NCI-H2081 treated with DMSO at 0.1 percent for 48 hours (cell line): ENCODE measurements at regions not wholly inside any gene's neighbourhood (a gene's known extent, or its start where the extent isn't known, plus 50 kb on each side); places are given as distances from the start of the nearest gene placed in this dataset.
A peak's percentile ranks its signal among the peaks of the same experiment; 100 is the strongest.
"Not testable (repeated sequence)": the region's sequence is repeated elsewhere in the genome, so short reads cannot be mapped to it uniquely, and the experiment has no call there.

Experiments
- DNase-seq: peaks from one replicate; lab custom pipeline; 2025; lab: John Stamatoyannopoulos, UW

DNA sequence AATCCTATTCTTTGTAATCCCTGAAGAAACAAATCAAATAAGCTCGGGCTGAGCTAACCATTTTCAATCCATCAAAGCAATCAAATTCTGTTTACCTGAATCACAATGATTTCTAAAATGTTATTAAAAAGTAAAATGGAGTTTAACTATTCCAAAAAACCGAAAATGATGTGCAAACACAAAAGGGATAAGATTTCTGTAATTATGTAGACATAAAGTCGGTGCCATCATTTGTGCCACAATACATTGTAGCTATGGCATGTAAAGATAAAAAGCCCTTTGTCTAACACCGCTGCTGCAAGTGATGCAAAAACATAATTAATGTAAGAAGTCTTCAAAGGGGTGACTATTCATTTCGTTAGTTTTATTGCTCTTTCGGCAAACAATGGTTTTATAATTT lies 125.1 kb upstream of the FAM204A start:
- no peak for DNase-seq

DNA sequence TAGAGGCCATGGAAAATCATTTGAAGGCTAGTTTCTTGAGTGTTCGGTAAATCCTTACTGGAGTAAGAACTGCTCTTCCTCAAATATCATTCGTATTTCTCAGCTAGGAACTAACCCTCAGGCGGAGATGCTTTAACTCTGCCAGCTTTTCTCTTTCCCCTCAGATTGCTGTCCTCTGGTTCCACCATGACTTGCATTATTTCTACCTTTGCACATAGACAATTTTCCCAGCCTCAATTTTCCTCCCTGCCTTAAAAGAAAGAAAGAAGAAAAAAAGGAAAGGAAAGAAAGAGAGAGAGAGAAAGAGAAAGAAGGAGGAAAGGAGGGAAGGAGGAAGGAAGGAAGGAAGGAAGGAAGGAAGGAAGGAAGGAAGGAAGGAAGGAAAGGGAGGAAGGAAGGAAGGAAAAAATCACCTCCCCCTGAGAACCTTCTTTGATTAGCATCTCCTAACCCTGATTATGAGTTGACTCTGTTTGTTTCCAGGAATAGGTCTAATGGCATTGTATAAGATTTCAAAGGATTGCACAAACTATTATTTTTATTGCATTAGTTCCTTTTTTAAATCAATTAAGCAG lies 123.3 kb upstream of the FAM204A start:
- no peak for DNase-seq

DNA sequence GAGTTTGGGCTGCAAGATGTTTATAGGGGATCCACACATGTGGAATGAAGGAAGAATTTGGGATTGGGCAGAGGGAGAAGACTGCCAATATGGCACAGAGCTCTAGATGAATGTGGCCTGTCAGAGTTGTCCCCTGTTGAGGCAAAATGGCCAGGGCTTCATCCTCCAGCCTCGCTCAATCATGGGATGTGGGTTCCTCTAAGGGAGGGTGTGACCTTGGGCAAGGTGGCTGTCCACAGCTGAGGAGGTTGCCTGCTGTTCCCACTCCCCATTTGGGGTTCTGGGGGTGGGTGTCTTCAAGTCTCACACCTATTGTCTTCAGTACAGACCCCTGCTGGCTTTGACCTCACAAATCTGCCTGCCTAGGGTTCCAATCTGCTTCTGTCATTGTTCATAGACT lies 121.6 kb upstream of the FAM204A start:
- no peak for DNase-seq

DNA sequence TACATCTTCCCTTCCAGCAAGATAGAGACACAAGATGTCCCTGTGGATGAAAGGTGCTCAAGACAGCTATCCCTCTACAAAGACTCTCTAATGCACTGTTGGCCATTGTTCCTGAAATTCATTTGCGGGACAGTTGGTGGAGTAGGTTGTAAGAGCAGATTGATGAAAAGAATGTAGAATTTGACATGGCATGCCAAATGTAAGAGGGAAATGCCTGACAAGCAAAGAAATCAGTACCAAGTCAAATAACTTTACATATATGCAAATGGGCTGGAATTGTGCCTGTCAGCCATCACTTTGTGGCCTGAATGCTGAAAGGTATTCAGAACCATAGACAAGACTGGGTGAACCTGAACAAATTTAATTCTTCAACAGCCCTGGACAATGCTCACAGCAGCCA lies 120.3 kb upstream of the FAM204A start:
- DNase-seq, result no peak

DNA sequence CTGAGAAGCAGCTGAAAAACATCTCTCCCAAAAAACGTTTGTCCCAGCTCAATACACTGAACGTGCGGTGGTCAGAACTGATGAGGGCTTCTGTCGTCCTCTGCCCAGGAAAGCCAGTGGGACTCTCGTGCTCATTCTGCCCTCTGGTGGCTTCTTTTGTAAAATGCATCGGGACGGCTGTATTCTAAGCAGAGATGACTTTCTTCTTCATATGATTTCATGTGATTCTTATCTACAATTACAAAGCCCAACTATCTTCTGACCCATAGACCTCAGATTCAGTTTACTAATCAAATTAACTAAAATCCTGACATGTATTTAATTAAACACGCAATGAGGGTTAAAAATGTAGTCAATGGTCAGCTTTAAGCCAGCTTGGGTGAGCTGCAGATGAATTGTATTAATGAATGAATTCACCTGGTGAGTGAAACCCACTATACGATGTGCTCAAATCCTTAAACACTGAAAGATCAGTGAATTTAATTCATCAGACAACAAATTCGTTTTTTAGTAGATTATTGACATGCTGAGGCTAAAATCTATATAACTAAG lies 117.6 kb upstream of the FAM204A start:
- DNase-seq, result peak; percentile 2

DNA sequence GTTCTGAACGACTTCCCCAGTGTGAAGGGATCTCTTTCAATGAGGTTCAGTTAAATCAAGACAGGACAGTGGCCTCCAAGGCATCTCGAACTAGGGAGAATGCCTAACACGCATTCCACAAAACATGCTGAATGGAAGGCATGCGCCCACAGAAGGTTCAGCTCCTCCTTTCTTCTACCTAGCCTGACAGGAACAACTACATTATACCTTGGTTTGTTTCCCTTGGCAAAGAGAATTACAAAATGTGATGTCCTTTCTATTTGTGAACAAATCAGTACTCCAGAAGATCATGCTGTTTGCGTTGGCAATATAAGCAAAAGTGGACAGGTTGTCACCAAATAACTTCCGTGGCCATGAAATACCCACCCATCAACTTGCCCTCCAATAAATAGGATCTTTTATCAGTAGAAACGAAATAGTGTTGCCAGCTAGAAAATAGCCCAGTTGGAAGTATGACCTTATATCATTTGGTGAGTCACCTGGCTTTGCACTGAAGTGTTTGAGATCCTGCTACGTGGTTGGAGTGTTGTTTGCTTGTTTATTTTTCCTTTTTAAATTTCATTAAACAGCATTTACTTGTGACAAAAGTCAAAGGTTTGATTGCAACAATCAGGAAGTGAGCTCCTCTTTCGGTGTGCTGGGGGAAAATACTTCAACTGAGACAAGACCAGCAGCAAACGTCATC lies 117.0 kb upstream of the FAM204A start:
- no peak for DNase-seq

DNA sequence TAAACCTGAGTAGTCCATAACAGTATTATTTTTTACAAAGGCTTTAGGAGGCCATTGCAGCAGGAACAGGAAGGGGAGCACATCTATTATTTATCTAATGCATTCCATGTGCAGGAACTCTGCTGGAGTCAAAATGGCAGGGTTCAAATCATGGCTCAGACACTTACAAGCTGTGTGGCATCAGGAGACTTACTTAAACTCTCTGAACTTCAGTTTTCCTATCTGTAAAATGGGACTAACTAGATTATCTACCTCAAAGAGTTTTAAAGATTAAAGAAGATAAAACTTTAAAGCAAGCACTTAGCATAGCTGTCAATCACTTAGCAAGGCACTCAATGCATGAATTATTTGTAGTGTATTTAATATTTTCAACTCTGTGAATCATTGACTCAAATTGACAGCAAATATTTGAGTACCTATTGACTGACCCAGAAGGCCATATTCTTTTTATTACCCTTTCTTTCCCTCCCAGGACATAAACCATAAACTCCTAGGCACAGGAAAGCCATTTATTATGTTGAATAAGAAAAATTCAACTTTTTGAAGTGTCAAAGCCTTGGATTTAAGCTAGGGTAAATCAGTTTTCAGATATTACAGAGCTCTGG lies 115.8 kb upstream of the FAM204A start:
- no peak for DNase-seq

DNA sequence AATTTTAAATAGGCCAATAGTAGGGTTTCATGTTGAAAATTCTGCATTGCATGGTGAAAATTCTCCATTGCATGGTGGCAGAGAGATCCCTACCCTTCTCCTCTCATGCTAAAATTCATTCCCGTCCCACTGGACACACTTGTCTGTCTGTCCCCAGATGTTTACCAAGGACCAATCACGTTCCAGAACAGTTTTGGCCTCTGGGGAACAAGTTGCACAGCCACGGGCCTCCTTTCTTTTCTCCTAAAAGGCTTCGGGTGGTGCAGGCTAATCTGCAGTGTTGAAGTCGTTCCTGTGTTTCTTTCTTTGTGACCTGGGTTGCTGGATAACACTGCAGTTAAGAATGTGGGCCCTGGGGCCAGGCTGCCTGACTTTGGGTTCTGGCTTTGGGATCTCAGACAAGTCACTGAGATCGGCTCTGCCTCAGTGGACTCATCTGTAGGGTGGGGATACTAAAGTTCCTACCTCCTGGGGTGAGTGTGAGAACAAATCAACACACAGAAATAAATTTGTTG lies 113.1 kb upstream of the FAM204A start:
- DNase-seq, result no peak

DNA sequence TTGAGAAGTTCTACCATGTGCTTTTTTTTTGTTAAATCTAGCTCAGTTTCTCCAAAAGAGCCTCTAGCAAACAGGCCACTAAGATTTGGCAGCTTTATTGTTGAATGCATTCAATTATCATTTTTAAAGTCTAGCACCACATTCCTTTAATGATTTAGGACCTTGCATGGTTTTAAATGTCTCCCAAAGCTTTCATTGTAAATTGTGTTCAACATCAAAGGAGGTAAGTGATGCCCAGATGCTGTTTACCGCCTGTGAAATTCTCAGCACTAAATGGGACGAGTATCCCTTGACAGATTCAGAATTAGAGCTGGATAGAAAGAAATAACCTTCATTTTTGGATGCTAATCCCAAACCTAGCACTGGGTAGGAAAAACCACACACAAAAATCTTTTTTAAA lies 112.1 kb upstream of the FAM204A start:
- no peak for DNase-seq

DNA sequence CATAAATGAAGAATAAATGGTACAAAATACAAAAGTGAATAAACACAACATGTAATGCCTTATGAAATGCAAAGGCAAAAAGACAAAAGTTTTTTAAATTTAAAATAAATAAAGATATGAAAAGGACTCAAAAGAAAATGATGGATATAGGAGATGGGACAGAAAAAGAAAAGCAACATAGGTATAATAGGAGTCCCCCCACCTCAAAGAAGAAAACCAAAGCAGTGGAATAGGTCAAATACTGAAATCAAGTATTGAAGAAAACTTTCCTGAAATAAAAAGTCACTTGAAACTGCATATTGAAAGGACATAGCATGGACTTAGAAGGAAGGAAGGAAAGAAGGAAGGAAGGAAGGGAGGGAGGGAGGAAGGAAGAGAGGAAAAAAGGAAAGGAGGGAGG lies 110.0 kb upstream of the FAM204A start:
- no peak for DNase-seq

DNA sequence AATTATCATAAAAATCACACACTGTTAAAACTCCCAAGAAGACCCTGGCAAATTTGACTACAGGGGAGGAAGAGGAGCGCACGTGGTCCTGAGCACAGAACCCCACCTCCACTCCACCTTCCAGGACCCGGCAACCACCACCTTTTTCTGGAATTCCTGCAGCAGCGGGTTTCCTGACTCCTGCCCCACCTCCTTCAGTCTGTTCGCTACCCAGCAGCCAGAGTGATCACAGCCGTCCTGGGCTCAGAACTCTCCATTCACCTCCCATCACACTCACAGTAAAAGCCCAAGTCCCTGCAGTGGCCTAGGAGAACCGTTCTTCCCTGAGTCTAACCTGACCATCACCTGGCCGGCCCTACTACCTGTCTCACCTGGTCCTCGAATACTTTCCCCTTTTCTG lies 107.4 kb upstream of the FAM204A start:
- DNase-seq, result no peak

DNA sequence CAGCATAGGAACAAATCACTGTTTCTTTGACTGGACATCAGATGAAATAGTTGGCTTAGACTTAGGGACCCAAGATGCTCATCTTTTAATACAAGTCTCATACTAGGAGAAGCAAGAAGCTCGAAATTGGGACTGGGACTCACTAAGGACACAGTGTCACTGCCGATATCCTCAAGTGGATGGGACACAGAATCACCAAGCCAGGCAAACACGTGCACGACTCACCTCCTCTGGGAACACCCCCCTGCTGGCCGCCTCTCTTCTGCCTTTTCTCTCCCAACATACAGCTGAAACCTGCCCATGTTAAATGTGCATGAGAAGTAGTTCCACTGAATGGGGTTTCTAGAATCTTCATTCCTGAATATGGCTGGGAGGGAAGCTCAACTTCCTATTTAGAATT lies 106.6 kb upstream of the FAM204A start:
- DNase-seq, result no peak

DNA sequence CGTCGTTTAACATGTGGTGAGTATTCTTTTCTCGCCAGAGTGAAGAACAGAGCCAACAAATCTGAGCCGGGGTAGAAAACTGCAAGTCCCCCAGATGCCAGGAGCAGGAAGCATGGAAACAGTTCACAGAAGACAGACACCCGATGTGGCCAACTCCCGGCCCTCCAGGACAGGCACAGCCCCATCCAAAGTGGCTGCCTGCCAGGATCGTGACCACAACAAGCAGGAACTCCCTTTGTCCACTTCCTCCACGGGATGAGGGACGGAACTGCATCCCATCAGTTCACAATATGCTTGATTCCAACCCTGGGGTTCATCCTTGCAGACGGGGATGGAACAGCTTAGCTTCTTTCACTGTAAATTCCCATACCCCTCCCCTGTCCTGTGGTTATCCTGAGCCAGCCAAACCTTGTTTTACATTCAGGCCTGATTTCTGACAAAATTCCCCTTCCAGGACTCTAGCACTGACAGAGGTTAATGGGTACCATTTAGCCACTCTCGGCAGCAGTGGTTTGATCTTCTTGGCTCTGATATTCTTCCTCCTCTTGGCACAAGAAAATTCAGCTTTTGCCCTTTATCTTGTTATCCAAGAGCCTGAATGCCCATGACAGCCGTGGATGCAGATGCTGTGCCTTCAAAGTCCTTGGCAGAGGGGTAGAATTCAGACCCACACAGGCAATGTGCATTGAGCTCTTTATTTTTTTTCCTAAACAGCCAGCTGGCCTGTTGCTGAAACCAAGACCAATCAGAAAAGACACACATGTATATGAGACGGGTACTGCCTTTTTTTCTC lies 105.5 kb upstream of the FAM204A start:
- no peak for DNase-seq

DNA sequence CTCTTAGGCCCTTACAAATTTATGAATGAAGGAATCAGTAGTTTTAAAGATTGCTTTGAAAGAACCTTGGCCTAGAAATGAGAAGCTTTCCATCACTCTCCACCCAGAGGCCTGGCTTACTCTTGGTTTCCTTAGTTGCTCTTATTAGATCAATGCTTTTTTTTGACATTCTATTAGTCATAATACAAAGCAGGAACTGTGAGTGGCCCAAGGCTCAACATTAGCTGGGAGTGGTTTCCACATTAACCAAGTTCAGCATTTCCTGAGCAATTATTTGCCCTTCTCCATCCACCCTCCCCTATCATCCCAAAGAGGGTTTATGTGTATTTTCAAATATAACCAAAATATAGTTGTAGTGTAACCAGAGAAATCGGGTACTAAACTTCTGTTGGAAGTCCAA lies 103.4 kb upstream of the FAM204A start:
- no peak for DNase-seq

DNA sequence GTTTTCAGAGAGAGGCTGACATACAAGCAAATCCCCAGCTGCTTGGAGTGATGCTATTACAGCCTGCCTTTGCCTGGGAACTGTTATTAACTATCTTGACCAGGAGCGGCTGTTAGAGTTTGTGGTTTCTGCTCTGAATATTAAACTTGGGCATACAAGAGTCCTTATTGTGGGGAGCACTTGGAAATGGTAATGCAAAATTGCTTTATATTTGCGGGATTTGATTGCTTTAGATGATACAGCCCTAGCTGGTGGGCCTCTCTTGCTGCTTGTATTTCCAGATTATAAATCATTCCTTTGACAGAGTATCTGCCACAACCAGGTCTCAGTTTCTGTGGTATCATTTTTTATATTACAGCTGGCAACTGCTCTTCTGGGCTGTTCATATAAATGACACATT lies 101.9 kb upstream of the FAM204A start:
- no peak for DNase-seq

DNA sequence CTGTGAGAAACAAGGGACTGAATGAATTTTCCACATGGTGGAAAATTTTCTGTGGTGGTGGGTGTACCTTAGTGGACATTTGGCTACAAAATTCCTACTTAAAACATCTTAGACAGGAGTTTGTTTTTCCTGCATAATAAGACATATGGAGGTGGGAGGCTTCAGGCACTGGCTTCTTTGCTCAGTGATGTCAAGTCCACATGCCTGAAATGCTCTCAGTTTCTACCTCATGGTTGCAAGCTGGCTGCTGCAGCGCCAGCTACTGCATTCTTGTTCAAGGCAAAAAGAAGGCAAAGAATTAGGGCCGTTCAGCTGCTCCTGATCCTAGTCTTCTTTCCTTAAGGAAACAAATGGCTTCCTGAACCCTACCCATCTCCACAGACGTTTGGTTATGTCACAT lies 99.9 kb upstream of the FAM204A start:
- no peak for DNase-seq

DNA sequence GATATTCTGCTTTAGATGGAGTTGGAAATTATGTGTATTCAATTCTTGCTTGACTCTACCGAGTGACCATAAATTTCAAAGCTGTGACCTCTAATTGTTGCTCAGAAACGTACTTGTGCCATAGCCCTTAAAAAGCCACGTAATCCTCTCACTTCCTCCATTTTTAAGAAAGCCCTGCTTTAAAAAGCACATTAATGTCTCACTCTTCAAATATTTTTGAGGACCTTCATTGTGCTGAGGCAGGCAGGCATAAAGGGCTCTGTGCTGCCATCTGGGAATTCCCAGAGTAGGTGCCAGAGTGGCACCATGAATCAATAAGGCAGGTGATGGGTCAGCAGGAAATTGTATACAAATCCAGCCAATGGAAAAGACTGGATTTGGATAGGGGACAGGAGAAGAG lies 97.7 kb upstream of the FAM204A start:
- DNase-seq, result no peak

DNA sequence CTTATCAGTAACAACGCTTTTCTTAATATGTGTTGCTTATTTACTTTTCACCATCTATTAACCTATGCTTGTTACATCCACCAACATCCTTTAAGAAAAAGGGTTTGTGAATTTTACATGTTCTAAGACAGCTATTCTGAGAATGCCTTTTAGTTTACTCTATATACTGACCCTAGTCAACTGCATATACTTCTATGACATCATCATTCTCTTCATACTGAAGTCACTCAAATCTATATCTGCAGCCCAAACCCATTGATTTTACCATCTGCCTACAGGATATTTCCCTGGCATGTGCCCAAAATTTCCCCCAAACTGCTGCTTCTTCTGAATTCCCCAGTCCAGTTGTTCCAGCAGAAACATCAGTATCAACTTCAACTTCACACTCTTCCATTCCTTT lies 94.6 kb upstream of the FAM204A start:
- no peak for DNase-seq

DNA sequence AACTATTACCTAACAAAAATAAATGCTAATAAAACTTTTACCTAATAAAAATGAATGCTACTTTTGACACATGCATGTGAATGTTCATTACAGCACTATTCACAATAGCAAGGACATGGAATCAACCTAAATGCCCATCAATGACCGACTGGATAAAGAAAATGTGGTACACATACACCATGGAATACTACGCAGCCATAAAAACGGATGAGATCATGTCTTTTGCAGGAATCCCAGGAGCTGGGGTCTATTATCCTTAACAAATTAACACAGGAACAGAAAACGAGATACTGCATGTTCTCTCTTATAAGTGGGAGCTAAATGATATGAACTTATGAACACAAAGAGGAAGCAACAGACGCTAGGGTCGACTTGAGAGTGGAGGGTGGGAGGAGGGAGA lies 88.1 kb upstream of the FAM204A start:
- no peak for DNase-seq

DNA sequence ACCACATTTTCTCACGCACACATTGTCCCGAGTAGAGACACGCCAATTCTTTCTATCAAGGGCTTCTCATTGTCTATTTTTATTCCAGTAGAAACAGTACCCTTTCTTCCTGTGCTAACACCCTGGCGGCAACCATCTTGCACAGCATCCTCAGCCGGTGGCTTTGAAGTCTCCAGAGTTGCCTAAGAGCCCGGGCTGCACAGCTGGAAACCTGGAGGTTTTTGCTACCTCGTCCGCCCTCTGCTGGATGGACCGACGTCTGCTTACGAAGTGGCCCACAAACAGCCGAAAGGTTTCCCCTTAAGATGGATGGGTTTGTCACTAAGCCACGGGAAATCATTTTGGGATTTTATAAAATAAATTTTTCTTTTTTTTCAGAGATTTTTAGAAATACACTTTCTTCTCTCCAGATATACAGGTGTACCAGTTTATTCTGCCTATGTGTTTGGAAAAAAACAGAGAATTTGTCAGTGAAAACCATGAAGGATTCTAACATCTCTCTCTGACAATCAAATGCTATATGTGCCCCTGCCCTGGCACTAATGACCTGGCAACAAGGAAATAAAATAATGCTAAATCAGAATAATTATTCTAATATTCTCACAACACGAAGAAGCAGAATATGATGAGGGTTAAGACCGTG lies 81.8 kb upstream of the FAM204A start:
- peak; percentile 38 for DNase-seq

DNA sequence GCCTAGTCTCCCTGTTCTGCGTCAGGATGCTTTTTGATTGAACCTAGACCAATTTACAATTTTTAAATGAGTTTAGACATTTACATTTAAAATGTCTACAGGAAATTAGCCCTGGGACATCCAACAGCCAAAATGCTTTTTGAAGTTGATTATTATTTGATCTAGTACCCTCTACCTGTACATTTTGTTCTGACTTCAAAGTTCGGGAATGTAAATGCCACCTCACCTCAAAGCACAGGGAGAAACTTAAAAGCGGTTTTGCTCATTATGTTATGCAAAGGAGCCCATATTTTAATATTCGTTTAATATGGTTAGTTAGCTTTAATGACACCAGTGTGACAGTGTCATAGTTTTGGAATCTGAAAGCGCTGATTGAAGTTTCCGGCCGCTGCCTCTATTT lies 80.1 kb upstream of the FAM204A start:
- DNase-seq, result no peak

DNA sequence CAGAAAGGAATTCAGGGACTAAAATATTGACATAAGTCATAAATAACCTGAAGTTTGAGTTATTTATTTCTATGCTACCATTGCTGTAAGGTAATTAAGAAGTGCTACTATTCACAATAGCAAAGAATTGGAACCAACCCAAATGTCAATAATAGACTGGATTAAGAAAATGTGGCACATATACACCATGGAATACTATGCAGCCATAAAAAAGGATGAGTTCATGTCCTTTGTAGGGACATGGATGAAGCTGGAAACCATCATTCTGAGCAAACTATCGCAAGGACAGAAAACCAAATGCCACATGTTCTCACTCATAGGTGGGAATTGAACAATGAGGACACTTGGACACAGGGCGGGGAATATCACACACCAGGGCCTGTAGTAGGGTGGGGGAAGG lies 77.9 kb upstream of the FAM204A start:
- DNase-seq, result not testable (repeated sequence)
